Activated CD4-positive, alpha-beta T cell treated with anti-CD3 and anti-CD28 coated beads, Interleukin-2, Interleukin-6, amounts not matched to agents 100 ng/mL and 50 ng/mL, durations not matched to agents 16 hours and 8 hours (primary cell): ENCODE measurements at regions not wholly inside any gene's neighbourhood (a gene's known extent, or its start where the extent isn't known, plus 50 kb on each side); places are given as distances from the start of the nearest gene placed in this dataset.

Experiments used
- DNase-seq: peaks from one replicate; pipeline ENCODE4 v3.0.0-alpha.2; 2020

- no peak for DNase-seq
These were observed 1209.7 kb upstream of the PCDH9 start for GRCh38 chr13:68439817-68440216.

- DNase-seq, result no peak
These were observed 1198.2 kb upstream of the PCDH9 start for GRCh38 chr13:68428292-68428691.

GRCh38 chr13:68417801-68418200 lies 1187.7 kb upstream of the PCDH9 start:
- no peak for DNase-seq

- DNase-seq, result no peak
These were observed 1179.9 kb upstream of the PCDH9 start for GRCh38 chr13:68410007-68410406.

GRCh38 chr13:68390987-68391386 lies 1160.9 kb upstream of the PCDH9 start:
- no peak for DNase-seq

GRCh38 chr13:68386808-68387207 lies 1156.7 kb upstream of the PCDH9 start:
- DNase-seq, result no peak

GRCh38 chr13:68380041-68380973 lies 1150.2 kb upstream of the PCDH9 start:
- DNase-seq, result no peak

GRCh38 chr13:68378294-68378693 lies 1148.2 kb upstream of the PCDH9 start:
- DNase-seq, result no peak

GRCh38 chr13:68375004-68375403 lies 1144.9 kb upstream of the PCDH9 start:
- no peak for DNase-seq

- DNase-seq, result no peak
These were observed 1139.6 kb upstream of the PCDH9 start for GRCh38 chr13:68369739-68370138.

GRCh38 chr13:68368922-68369321 lies 1138.8 kb upstream of the PCDH9 start:
- no peak for DNase-seq

- no peak for DNase-seq
These were observed 1129.0 kb upstream of the PCDH9 start for GRCh38 chr13:68359105-68359504.

GRCh38 chr13:68358294-68358705 lies 1128.2 kb upstream of the PCDH9 start:
- no peak for DNase-seq

GRCh38 chr13:68350554-68350953 lies 1120.4 kb upstream of the PCDH9 start:
- no peak for DNase-seq

GRCh38 chr13:68347220-68347619 lies 1117.1 kb upstream of the PCDH9 start:
- no peak for DNase-seq

GRCh38 chr13:68345963-68346531 lies 1115.9 kb upstream of the PCDH9 start:
- no peak for DNase-seq

- DNase-seq, result no peak
These were observed 1093.0 kb upstream of the PCDH9 start for GRCh38 chr13:68323124-68323523.

- DNase-seq, result no peak
These were observed 1089.2 kb upstream of the PCDH9 start for GRCh38 chr13:68319384-68319783.

GRCh38 chr13:68304286-68304893 lies 1074.3 kb upstream of the PCDH9 start:
- DNase-seq, result peak; percentile 2

GRCh38 chr13:68293631-68294030 lies 1063.5 kb upstream of the PCDH9 start:
- no peak for DNase-seq

GRCh38 chr13:68292601-68293000 lies 1062.5 kb upstream of the PCDH9 start:
- no peak for DNase-seq

- no peak for DNase-seq
These were observed 1061.5 kb upstream of the PCDH9 start for GRCh38 chr13:68291595-68291994.

GRCh38 chr13:68275758-68276157 lies 1045.6 kb upstream of the PCDH9 start:
- no peak for DNase-seq

GRCh38 chr13:68272652-68273051 lies 1042.5 kb upstream of the PCDH9 start:
- DNase-seq, result no peak
